ENCODE measurements at regions not wholly inside any gene's neighbourhood (a gene's known extent, or its start where the extent isn't known, plus 50 kb on each side); places are given as distances from the start of the nearest gene placed in this dataset.

DNA sequence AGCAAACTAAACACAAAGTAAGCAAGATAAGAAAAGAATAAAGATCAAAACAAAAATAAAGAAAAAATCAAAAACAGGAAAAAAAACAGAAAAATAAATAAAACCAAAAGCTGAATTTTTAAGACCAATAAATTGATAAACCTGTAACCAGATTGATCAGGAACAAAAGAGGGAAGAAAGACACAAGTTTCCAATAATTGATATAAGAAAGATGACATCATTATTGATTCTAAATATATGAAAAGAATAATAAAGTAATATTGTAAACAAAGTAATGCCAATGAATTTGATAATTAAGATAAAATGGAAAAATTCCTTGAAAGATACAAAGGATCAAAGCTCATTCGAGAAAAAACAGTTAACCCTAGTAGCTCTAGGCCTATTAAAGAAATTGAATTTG lies 394.6 kb upstream of the LRATD1 start:
- H3K4me3 ChIP-seq (ENCODE audit: insufficient read depth, low read length): no peak overlapping the region
- no peaks in the 10 kb centered on the region for H3K4me1 ChIP-seq (ENCODE audit: insufficient read depth, low read length)
- no peak overlapping the region for H2AFZ ChIP-seq (ENCODE audit: low read length)
- no peak for TF ChIP-seq CTCF (IDR thresholded peaks at IDR 0.05; ENCODE audit: extremely low read depth, low read depth, low read length)
- H3K79me2 ChIP-seq (ENCODE audit: insufficient read depth, low read length): no peaks in the 10 kb centered on the region
- H3K27me3 ChIP-seq (ENCODE audit: insufficient read depth, low read length): no peaks in the 10 kb centered on the region
- no peak for DNase-seq (ENCODE audit: insufficient read length, low spot score, missing footprints)
- no peaks in the 10 kb centered on the region for H3K9me3 ChIP-seq (ENCODE audit: low read depth, low read length)
- H4K20me1 ChIP-seq (ENCODE audit: insufficient read depth, low read length): no peaks in the 10 kb centered on the region
- no peaks in the 10 kb centered on the region for H3K36me3 ChIP-seq (ENCODE audit: insufficient read depth, low read length)
- no peak overlapping the region for H3K4me2 ChIP-seq (ENCODE audit: insufficient read depth, low read length)
- no peak overlapping the region for H3K27ac ChIP-seq (ENCODE audit: low read depth, low read length)

GRCh38 chr2:14239605-14240004 lies 392.9 kb upstream of the LRATD1 start:
- H4K20me1 ChIP-seq (ENCODE audit: insufficient read depth, low read length): no peaks in the 10 kb centered on the region
- H3K4me3 ChIP-seq (ENCODE audit: insufficient read depth, low read length): no peak overlapping the region
- TF ChIP-seq CTCF (IDR thresholded peaks at IDR 0.05; ENCODE audit: extremely low read depth, low read depth, low read length): no peak
- no peaks in the 10 kb centered on the region for H3K27me3 ChIP-seq (ENCODE audit: insufficient read depth, low read length)
- H2AFZ ChIP-seq (ENCODE audit: low read length): no peak overlapping the region
- DNase-seq (ENCODE audit: insufficient read length, low spot score, missing footprints): no peak
- no peaks in the 10 kb centered on the region for H3K79me2 ChIP-seq (ENCODE audit: insufficient read depth, low read length)
- H3K36me3 ChIP-seq (ENCODE audit: insufficient read depth, low read length): no peaks in the 10 kb centered on the region
- H3K4me2 ChIP-seq (ENCODE audit: insufficient read depth, low read length): no peak overlapping the region
- no peaks in the 10 kb centered on the region for H3K4me1 ChIP-seq (ENCODE audit: insufficient read depth, low read length)
- H3K27ac ChIP-seq (ENCODE audit: low read depth, low read length): no peak overlapping the region
- no peaks in the 10 kb centered on the region for H3K9me3 ChIP-seq (ENCODE audit: low read depth, low read length)

DNA sequence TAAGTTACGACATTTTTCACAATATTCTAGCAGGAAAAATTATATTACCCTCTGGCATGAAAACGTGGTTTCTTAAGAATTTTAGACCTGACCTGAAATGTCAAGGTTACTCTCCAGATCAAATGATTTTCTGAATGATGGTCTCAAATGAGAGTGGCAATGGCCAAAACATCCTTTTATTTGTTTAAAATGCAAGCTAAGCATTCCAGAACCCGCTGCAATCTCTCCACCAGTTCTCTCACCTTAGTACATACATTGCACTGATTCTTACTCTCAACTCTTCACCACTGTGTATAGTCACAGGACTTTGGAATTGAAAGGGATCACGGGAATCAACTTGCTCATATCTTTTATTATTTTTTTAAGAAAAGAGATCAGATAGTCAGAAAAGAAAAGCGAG lies 391.6 kb upstream of the LRATD1 start:
- no peaks in the 10 kb centered on the region for H3K36me3 ChIP-seq (ENCODE audit: insufficient read depth, low read length)
- no peak overlapping the region for H3K4me3 ChIP-seq (ENCODE audit: insufficient read depth, low read length)
- no peak overlapping the region for H3K4me2 ChIP-seq (ENCODE audit: insufficient read depth, low read length)
- no peak for TF ChIP-seq CTCF (IDR thresholded peaks at IDR 0.05; ENCODE audit: extremely low read depth, low read depth, low read length)
- no peaks in the 10 kb centered on the region for H3K9me3 ChIP-seq (ENCODE audit: low read depth, low read length)
- no peak overlapping the region for H2AFZ ChIP-seq (ENCODE audit: low read length)
- H4K20me1 ChIP-seq (ENCODE audit: insufficient read depth, low read length): no peaks in the 10 kb centered on the region
- H3K27ac ChIP-seq (ENCODE audit: low read depth, low read length): no peak overlapping the region
- H3K27me3 ChIP-seq (ENCODE audit: insufficient read depth, low read length): no peaks in the 10 kb centered on the region
- H3K4me1 ChIP-seq (ENCODE audit: insufficient read depth, low read length): no peaks in the 10 kb centered on the region
- DNase-seq (ENCODE audit: insufficient read length, low spot score, missing footprints): no peak
- H3K79me2 ChIP-seq (ENCODE audit: insufficient read depth, low read length): no peaks in the 10 kb centered on the region

DNA sequence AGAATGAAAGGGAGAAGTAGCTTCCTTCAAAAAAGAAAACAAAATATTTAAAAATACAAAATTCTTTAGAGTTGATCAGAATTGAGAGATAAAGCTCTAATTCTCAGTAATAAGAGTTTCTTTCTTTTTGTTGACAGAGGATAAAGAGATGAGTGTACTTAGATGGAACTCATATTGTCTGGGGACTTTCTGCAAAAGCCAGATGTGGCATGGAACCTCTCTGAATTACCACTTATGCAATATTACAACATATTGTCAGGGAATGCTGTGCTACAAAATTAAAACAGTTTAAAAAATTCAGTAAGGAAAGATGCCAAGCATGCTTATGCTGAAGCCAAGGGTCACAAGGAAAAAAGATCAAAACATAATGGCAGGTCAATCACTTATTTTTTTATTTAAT lies 386.6 kb upstream of the LRATD1 start:
- TF ChIP-seq CTCF (IDR thresholded peaks at IDR 0.05; ENCODE audit: extremely low read depth, low read depth, low read length): no peak
- Histone ChIP-seq H3K4me3 (ENCODE audit: insufficient read depth, low read length) (no peak overlapping the region), H3K9me3 (ENCODE audit: low read depth, low read length) (no peaks in the 10 kb centered on the region), H3K4me2 (ENCODE audit: insufficient read depth, low read length) (no peak overlapping the region), H2AFZ (ENCODE audit: low read length) (no peak overlapping the region), H4K20me1 (ENCODE audit: insufficient read depth, low read length) (no peaks in the 10 kb centered on the region), H3K4me1 (ENCODE audit: insufficient read depth, low read length) (no peaks in the 10 kb centered on the region), H3K27ac (ENCODE audit: low read depth, low read length) (no peak overlapping the region), H3K36me3 (ENCODE audit: insufficient read depth, low read length) (no peaks in the 10 kb centered on the region), H3K79me2 (ENCODE audit: insufficient read depth, low read length) (no peaks in the 10 kb centered on the region), H3K27me3 (ENCODE audit: insufficient read depth, low read length) (no peaks in the 10 kb centered on the region)
- DNase-seq (ENCODE audit: insufficient read length, low spot score, missing footprints): no peak
